H1 (cell line): ENCODE measurements at regions not wholly inside any gene's neighbourhood (a gene's known extent, or its start where the extent isn't known, plus 50 kb on each side); places are given as distances from the start of the nearest gene placed in this dataset.

Experiments
- GABPA ChIP-seq: IDR thresholded peaks from 2 replicates; pipeline ENCODE4 v1.6.1; 2011; ENCODE audit warnings: mild to moderate bottlenecking, low read length, moderate library complexity, borderline replicate concordance; ENCODE audit not compliant: insufficient read depth
- NRF1 ChIP-seq: IDR thresholded peaks from 2 replicates; pipeline ENCODE4 v1.6.1; 2011; ENCODE audit warnings: mild to moderate bottlenecking, low read depth, low read length, improper control_type of control experiment
- RFX5 ChIP-seq: IDR thresholded peaks from 2 replicates; pipeline ENCODE4 v1.6.1; 2011; ENCODE audit warnings: low read depth, low read length, improper control_type of control experiment, borderline replicate concordance

GRCh38 chr3:64803469-64803868, 115.7 kb upstream of the ADAMTS9 start (continued):
- TF ChIP-seq NRF1 (no peak), RFX5 (no peak), GABPA (no peak)
